Trophoblast cell (in vitro differentiated cells and primary cell): ENCODE measurements at regions not wholly inside any gene's neighbourhood (a gene's known extent, or its start where the extent isn't known, plus 50 kb on each side); places are given as distances from the start of the nearest gene placed in this dataset.

Source experiments
- DNase-seq, 2 donors: peaks; one replicate each; pipeline ENCODE4 v3.0.0-alpha.2; 2016
- H2AFZ ChIP-seq: 2 replicates; pipeline ENCODE4 v1.6.1; 2013; ENCODE audit warnings: low read length, moderate library complexity, mild to moderate bottlenecking; ENCODE audit not compliant: insufficient read depth, poor library complexity
- H2AK5ac ChIP-seq: 2 replicates; pipeline ENCODE4 v1.6.1; 2013; ENCODE audit warnings: mild to moderate bottlenecking, low read length
- H2BK120ac ChIP-seq: 2 replicates; pipeline ENCODE4 v1.6.1; 2013; ENCODE audit warnings: low read length, mild to moderate bottlenecking, moderate library complexity; ENCODE audit not compliant: insufficient read depth, poor library complexity
- H2BK12ac ChIP-seq: 2 replicates; pipeline ENCODE4 v1.6.1; 2013; ENCODE audit warnings: mild to moderate bottlenecking, low read length, moderate library complexity
- H2BK5ac ChIP-seq: 2 replicates; pipeline ENCODE4 v1.6.1; 2013; ENCODE audit warnings: low read length, low read depth, moderate library complexity, mild to moderate bottlenecking; ENCODE audit not compliant: poor library complexity
- H3K14ac ChIP-seq: 2 replicates; pipeline ENCODE4 v1.6.1; 2013; ENCODE audit warnings: mild to moderate bottlenecking, low read length
- H3K18ac ChIP-seq: 2 replicates; pipeline ENCODE4 v1.6.1; 2013; ENCODE audit warnings: mild to moderate bottlenecking, low read length
- H3K23ac ChIP-seq: 2 replicates; pipeline ENCODE4 v1.6.1; 2013; ENCODE audit warnings: low read length
- H3K27ac ChIP-seq: 2 replicates; pipeline ENCODE4 v1.5.1; 2013; ENCODE audit warnings: low read depth, mild to moderate bottlenecking, inconsistent platforms, low read length, moderate library complexity
- H3K27me3 ChIP-seq: 2 replicates; pipeline ENCODE4 v1.6.1; 2013; ENCODE audit warnings: inconsistent platforms, mild to moderate bottlenecking, low read length, moderate library complexity; ENCODE audit not compliant: insufficient read depth
- H3K36me3 ChIP-seq, 2 experiments: 1 replicate in 1 of 2; 2 replicates in 1 of 2; pipeline ENCODE4 v1.6.1; 2013; ENCODE audit warnings: low read length in 2 of 2, mild to moderate bottlenecking in 2 of 2, moderate library complexity in 1 of 2; ENCODE audit not compliant: insufficient read depth in 2 of 2, control insufficient read depth in 1 of 2
- H3K4ac ChIP-seq: 2 replicates; pipeline ENCODE4 v1.6.1; 2013; ENCODE audit warnings: low read depth, mild to moderate bottlenecking, low read length, moderate library complexity
- H3K4me1 ChIP-seq, 2 experiments: 1 replicate in 1 of 2; 2 replicates in 1 of 2; pipeline ENCODE4 v1.6.1; 2013; ENCODE audit warnings: low read length in 2 of 2, mild to moderate bottlenecking in 2 of 2, moderate library complexity in 1 of 2; ENCODE audit not compliant: insufficient read depth in 2 of 2, control insufficient read depth in 1 of 2
- H3K4me2 ChIP-seq: 2 replicates; pipeline ENCODE4 v1.6.1; 2013; ENCODE audit warnings: inconsistent platforms, mild to moderate bottlenecking, low read length, moderate library complexity
- H3K4me3 ChIP-seq: 2 replicates; pipeline ENCODE4 v1.5.1; 2013; ENCODE audit warnings: mild to moderate bottlenecking, low read depth, low read length, inconsistent platforms
- H3K79me1 ChIP-seq: one replicate; pipeline ENCODE4 v1.6.1; 2013; ENCODE audit warnings: low read length
- H3K79me2 ChIP-seq: 2 replicates; pipeline ENCODE4 v1.6.1; 2013; ENCODE audit warnings: low read length, mild to moderate bottlenecking; ENCODE audit not compliant: control insufficient read depth, insufficient read depth, poor library complexity
- H3K9ac ChIP-seq: 2 replicates; pipeline ENCODE4 v1.6.1; 2013; ENCODE audit warnings: mild to moderate bottlenecking, low read length
- H3K9me3 ChIP-seq: 2 replicates; pipeline ENCODE4 v1.6.1; 2013; ENCODE audit warnings: low read depth, mild to moderate bottlenecking, control low read depth, inconsistent platforms, low read length; ENCODE audit not compliant: insufficient read depth
- H4K12ac ChIP-seq: 2 replicates; pipeline ENCODE4 v1.6.1; 2013; ENCODE audit warnings: low read depth, mild to moderate bottlenecking, low read length, moderate library complexity
- H4K8ac ChIP-seq: 2 replicates; pipeline ENCODE4 v1.6.1; 2013; ENCODE audit warnings: low read depth, mild to moderate bottlenecking, low read length, moderate library complexity
- H4K91ac ChIP-seq: one replicate; pipeline ENCODE4 v1.6.1; 2013; ENCODE audit warnings: low read depth, mild to moderate bottlenecking, low read length, moderate library complexity
- WGBS: extraction: QIAGEN DNeasy Blood & Tissue Kit; methylation state at CpG from one replicate; pipeline ENCODE4 v1.1.7; 2013; ENCODE audit warnings: missing lambda C conversion rate; ENCODE audit not compliant: insufficient read length, insufficient coverage; ENCODE audit errors: extremely low coverage; 5-methylcytosine and 5-hydroxymethylcytosine counted together

- Histone ChIP-seq H3K79me1 (peaks cover 1% of the 10 kb centered on the region), H2AFZ (no peak overlapping the region), H3K9ac (no peak overlapping the region), H3K9me3 (no peaks in the 10 kb centered on the region), H2BK12ac (no peak overlapping the region), H3K79me2 (no peaks in the 10 kb centered on the region), H2BK120ac (no peak overlapping the region), H2AK5ac (no peak overlapping the region), H3K4me2 (no peak overlapping the region), H3K18ac (no peak overlapping the region), H3K4me1 (no peaks in the 10 kb centered on the region), H3K27me3 (no peaks in the 10 kb centered on the region), H3K23ac (no peak overlapping the region), H3K4ac (no peak overlapping the region), H3K14ac (no peak overlapping the region), H2BK5ac (no peak overlapping the region), H4K12ac (no peak overlapping the region), H3K27ac (no peak overlapping the region), H3K4me3 (no peak overlapping the region), H3K36me3 (no peaks in the 10 kb centered on the region), H4K8ac (no peak overlapping the region), H4K91ac (no peak overlapping the region)
- DNase-seq: no peak
- no CpG with 5 or more reads among the region's 2 CpGs for WGBS
Measured at GRCh38 chr20:4306206-4306605, 57.1 kb upstream of the ADRA1D start.

DNA sequence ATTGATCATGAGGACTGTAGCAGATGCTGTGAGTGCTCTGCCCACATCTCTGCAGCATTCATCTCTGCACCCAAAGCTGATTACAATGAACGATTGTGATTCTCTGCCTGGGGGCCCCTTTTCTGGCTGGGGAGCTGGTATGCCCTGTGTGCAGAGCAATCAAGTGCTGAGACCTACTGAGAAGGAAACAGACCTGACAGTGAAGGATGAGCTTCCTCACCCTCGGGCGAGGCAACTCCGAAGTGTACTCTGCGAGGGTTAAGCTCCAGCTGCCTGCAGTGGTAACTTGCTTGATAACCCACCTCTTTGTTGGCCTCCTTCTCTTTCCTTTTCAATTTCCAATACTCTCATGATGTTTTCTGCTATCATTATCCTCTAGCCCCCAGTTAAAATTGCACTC is 56.0 kb upstream of the ADRA1D start:
- Histone ChIP-seq H3K9me3 (peaks cover 2% of the 10 kb centered on the region), H2AK5ac (no peak overlapping the region), H3K27me3 (no peaks in the 10 kb centered on the region), H3K4me3 (no peak overlapping the region), H3K4me1 (no peaks in the 10 kb centered on the region), H2BK12ac (no peak overlapping the region), H4K91ac (no peak overlapping the region), H3K14ac (no peak overlapping the region), H3K79me1 (no peaks in the 10 kb centered on the region), H3K9ac (no peak overlapping the region), H3K23ac (no peak overlapping the region), H3K79me2 (no peaks in the 10 kb centered on the region), H2AFZ (no peak overlapping the region), H3K18ac (no peak overlapping the region), H3K4ac (no peak overlapping the region), H4K12ac (no peak overlapping the region), H3K36me3 (no peaks in the 10 kb centered on the region), H3K27ac (no peak overlapping the region), H2BK5ac (no peak overlapping the region), H2BK120ac (no peak overlapping the region), H4K8ac (no peak overlapping the region), H3K4me2 (no peak overlapping the region)
- no CpG with 5 or more reads among the region's 5 CpGs for WGBS
- no peak for DNase-seq

- no peak overlapping the region for H3K4me3 ChIP-seq
- no peak overlapping the region for H2BK12ac ChIP-seq
- no peaks in the 10 kb centered on the region for H3K27me3 ChIP-seq
- no peaks in the 10 kb centered on the region for H3K79me2 ChIP-seq
- H3K79me1 ChIP-seq: no peaks in the 10 kb centered on the region
- no peak overlapping the region for H4K12ac ChIP-seq
- no peaks in the 10 kb centered on the region for H3K36me3 ChIP-seq
- H3K9me3 ChIP-seq: peaks cover 2% of the 10 kb centered on the region
- no peak overlapping the region for H3K14ac ChIP-seq
- no peak overlapping the region for H4K8ac ChIP-seq
- no peak overlapping the region for H4K91ac ChIP-seq
- H3K4me2 ChIP-seq: no peak overlapping the region
- H3K23ac ChIP-seq: no peak overlapping the region
- H3K27ac ChIP-seq: no peak overlapping the region
- no peak overlapping the region for H3K4ac ChIP-seq
- no peaks in the 10 kb centered on the region for H3K4me1 ChIP-seq
- H3K18ac ChIP-seq: no peak overlapping the region
- no peak overlapping the region for H2BK5ac ChIP-seq
- DNase-seq: no peak
- H3K9ac ChIP-seq: no peak overlapping the region
- H2AK5ac ChIP-seq: no peak overlapping the region
- no CpG with 5 or more reads among the region's 5 CpGs for WGBS
- H2AFZ ChIP-seq: no peak overlapping the region
- no peak overlapping the region for H2BK120ac ChIP-seq
Measured at GRCh38 chr20:4304601-4305000, 55.5 kb upstream of the ADRA1D start.

DNA sequence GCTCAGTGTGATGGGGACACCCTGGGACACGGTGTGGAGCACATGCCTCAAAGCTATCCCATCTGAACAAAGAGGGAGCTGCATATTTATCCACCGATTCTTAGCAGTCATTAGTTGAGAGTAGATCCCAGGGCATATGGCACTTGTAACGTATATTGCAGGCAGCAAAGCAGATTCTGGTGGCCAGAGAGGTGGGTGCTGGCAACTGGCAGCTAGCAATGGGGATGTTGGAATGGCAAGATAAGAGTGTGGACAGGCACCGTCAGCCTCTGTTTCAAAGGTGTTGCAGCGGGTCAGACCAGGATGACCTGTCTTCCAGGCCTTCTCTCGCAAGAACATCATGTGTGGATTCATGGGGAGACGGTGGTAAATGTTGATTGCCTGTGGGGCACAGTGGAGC is 54.0 kb upstream of the ADRA1D start:
- Histone ChIP-seq H2BK12ac (no peak overlapping the region), H2BK5ac (no peak overlapping the region), H3K4ac (no peak overlapping the region), H2BK120ac (no peak overlapping the region), H3K4me1 (no peaks in the 10 kb centered on the region), H2AFZ (no peak overlapping the region), H2AK5ac (no peak overlapping the region), H3K9me3 (peaks cover 2% of the 10 kb centered on the region), H4K8ac (no peak overlapping the region), H3K4me2 (no peak overlapping the region), H3K79me1 (no peaks in the 10 kb centered on the region), H3K23ac (no peak overlapping the region), H3K18ac (no peak overlapping the region), H3K14ac (no peak overlapping the region), H3K27ac (no peak overlapping the region), H4K12ac (no peak overlapping the region), H3K27me3 (no peaks in the 10 kb centered on the region), H4K91ac (no peak overlapping the region), H3K9ac (no peak overlapping the region), H3K36me3 (no peaks in the 10 kb centered on the region), H3K79me2 (no peaks in the 10 kb centered on the region), H3K4me3 (no peak overlapping the region)
- DNase-seq: no peak
- no CpG with 5 or more reads among the region's 7 CpGs for WGBS
